Stimulated activated CD4-positive, alpha-beta T cell treated with anti-CD3 and anti-CD28 coated beads, Interleukin-1b, Interleukin-23, amount 100 ng/mL, for 24 hours (primary cell): ENCODE measurements at regions not wholly inside any gene's neighbourhood (a gene's known extent, or its start where the extent isn't known, plus 50 kb on each side); places are given as distances from the start of the nearest gene placed in this dataset.

Experiments
- DNase-seq, 4 experiments: peaks; one replicate each; pipeline ENCODE4 v3.0.0-alpha.2; 2020; ENCODE audit warnings: low read depth in 4 of 4, low spot score in 1 of 4

- DNase-seq = no peak
Observed at GRCh38 chr15:35596285-35596684, 50.3 kb upstream of the DPH6 start.

DNA sequence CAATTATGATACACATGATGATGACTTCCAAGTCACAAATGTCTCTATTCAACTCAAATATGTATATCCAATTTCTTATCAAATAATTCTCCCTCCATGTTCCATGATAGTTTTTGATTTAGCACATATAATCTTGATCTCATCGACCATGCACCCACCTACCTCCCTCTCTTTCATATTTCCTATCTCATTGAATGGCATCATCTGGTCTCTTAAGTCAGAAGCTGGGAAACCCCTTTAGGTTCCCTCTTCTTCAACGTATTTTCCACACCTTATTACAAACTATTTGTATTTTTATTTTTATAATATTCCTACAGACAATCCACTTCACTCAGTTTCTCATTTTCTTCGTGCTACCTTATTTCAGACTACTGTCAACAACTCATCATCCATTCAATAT is 56.9 kb upstream of the DPH6 start:
- no peak for DNase-seq

DNA sequence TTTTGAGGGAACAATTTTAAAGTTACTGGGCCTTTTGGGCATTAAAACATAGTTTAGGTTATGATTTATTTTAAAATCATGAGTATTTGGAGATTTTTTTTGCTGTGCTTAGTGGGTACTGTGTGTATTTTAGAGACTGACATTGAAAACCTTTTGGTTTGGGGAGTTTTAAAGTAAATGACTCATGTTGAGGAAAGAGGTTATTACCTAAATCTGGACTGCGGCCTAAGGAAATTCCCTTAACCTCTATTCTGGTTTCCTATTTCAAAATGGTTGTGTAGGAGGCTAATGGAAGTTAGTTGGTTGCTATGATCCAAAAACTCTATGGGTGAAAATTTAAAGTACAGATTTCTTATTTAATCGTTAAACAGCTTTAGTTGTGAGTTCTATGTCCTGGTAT is 57.3 kb upstream of the DPH6 start:
- no peak for DNase-seq

DNA sequence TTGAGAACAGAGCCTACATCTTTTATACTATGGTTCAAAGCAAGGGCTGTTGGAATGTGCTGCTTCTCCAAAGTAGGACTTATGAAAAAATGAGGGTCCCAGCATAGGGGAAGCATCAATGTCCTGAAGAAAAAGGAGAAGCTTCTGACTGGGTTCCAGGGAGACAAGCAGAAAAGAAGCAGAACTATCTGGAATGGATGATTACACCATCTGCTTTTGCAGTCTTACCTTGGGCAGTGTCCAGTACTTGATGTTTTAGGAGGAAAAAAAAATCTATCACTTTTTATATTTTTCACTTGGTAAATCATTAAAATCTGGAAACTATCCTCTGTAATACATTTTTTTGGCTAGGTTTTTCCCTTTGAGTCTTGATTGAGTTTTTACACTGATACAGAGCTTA is 57.9 kb upstream of the DPH6 start:
- DNase-seq = no peak

DNA sequence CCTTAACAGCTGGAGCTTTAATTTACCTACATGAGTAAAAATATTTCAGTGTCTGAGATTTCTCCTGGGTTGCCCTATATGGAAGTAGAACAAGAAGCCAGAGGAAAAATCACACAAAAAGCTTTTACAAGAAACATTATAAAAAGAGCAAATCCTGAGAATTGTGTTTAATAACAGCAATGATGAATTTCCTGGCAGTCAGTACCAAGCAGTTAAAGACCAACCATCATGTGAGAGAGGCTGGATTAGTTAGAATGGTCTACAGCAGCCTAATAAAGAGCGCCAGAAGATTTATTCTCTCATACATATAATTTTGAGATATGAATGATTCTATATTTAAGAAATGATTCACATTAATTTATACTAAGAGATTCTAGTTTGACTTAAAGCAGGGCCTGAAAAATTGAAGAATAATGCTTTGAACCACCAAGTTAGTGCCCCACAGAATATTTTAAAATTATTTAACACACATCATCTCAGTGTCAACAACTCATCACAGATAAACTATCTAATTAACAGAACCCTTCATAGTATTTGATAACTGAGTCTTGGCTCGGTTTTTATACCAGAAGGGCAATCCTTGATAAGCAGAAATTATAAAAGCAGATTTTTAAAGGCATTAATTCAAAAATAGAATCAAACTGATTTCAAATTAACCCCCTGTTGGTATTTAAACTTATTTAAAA is 59.9 kb upstream of the DPH6 start:
- no peak for DNase-seq

GRCh38 chr15:35606450-35606779 is 60.5 kb upstream of the DPH6 start:
- DNase-seq = no peak

DNA sequence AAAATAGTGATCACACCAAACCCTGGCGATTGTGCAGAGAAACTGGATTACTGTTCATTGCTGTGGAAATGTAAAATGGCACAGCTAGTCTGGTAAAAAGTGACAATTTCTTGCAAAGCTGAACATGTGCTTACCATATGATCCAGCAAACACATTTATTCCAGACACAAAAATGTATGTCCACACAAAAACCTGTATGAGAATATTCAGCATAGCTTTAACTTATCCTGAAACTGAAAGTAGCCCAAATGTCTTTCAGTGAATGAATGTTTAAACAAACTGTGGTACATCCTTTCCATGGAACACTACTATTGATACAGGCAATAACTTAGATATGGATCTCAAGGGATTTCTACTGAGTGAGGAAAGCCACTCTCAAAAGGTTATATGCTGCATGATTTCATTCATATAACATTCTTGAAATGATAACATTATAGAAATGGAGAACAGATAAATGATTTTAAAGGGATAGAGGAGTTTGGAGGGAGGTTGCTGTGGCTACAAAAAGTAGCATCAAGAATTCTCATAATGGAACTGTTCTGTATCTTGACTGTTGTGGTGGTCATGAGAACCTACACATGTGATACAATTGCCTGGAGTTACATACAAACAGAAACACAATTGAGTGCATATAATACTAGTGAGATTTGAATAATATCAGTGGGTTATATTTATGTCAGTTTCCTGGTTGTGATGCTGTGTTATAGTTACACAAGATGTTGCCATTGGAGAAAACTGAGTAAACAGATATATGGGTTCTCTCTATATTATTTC is 70.7 kb upstream of the DPH6 start:
- no peak for DNase-seq

GRCh38 chr15:35618260-35619188 is 72.6 kb upstream of the DPH6 start:
- DNase-seq = no peak

DNA sequence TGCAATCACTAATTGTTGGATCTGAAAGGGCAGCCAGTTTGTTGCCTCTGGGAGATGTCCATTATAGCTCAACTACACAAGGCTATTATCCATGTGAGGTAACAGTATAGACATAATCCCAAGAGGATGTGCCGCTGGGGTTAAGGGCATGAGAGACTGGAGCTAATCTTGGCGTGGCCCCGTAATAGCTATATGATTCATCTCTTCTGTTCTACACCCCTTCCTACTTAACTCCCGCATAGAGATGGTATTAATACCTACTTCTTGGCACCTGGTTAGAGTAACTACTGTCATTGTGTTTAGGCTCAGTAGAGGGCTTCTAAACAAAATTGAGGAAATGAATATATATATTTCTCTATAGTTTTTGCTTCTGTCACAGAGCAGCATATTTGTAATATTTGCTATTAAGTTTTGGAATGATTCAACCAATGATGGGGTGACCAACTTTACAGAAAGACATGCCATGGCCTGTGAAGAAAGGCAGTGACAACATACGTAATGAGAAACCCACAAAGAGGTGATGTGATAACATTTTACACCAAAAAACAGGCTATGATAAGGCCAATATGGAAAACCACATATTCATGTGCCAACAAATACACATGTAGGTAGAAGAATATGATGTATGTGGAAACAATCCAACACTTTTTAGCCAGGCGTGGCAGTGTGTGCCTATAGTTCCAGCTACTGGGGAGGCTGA is 76.8 kb upstream of the DPH6 start:
- no peak for DNase-seq

- DNase-seq = no peak
Observed at GRCh38 chr15:35624881-35625280, 78.9 kb upstream of the DPH6 start.

DNA sequence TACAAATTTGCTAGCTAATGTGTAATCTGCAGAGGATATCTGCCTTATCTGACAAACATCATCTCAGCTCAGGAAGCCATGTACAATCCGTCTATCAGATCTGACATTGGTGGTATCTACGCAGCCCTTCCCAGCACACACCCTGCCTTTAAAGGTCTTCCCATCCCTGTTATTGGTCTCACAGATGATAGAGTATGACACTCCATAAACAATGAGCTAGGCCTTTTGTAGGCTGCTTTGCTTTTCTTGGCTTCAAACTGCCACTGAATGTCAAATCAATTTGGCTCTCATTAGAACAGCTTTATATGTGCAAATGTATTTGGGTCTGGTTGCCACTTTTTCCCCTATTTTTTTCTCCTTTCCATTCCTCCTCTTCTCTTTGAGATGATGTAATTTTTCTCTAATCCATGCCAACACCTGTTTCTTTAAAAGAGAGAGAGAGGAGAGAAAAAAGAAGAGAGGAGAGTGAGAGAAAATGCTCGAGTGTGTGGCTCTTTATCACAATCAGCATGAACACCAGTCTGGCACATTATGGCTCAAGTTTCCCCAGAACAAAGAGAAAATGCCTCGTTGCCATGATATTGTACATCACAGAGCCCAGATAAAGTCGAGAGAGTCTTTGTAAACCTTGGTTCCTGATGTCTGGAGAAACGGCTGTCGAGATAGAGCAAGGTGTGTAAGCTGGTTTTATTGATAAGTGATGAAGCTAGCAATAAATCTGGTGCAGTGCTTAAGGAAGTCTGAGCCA is 80.8 kb upstream of the DPH6 start:
- DNase-seq = no peak

- DNase-seq = no peak
Observed at GRCh38 chr15:35627696-35628095, 81.7 kb upstream of the DPH6 start.

GRCh38 chr15:35629766-35630165 is 83.8 kb upstream of the DPH6 start:
- DNase-seq = no peak

- no peak for DNase-seq
Observed at GRCh38 chr15:35630532-35630931, 84.6 kb upstream of the DPH6 start.

DNA sequence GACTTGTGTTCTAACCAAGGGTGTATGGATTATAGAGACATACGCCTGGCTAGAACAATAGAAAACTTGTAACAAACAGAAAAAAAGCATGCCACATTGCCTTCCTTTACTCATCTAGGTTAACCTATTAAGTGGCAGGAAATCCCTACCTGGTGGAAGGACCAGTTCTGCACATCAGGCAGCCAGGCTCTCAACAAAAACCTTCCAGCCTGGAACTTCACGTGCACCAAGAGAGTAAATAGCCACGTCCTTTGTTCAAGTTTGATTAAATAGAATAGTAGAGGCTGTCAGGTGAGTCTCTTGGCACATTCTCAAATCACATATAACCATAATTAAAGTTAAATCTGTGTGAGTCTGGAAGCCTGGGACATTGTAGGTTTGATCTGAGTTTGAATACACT is 85.0 kb upstream of the DPH6 start:
- DNase-seq = no peak

DNA sequence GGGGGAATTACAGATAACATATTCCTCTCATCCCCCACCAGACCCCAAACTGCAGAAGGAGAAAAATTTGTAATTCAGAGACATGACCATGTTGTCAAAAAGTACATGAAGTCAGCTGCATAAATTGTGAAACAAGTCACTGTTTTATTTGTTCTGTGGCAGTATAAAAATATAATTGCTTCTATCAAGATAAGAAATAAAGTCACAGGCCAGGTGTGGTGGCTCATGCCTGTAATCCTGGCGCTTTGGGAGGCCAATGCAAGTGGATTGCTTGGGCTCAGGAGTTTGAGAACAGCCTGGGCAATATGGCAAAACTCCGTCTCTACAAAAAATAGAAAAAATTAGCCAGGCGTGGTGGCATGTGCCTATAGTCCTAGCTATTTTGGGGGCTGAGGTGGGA is 87.7 kb upstream of the DPH6 start:
- DNase-seq = no peak

DNA sequence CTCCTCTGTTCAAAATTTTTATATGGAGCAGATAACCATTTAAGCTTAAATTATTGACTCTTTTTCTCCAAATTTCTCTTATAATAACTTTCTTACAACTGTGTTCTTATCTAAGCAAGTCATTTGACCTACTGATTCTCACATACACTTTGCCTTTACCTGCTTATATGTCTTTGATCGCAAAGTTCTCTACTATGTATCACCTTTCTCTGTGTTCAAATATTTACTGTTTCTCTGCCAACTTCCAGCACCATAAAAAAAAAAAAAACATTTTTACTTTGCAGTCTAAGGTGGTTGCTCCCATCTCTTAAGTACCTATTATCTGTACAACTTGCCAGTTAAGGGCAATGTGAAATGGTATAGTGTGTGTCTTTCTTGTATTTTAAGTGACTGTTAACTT is 100.8 kb upstream of the DPH6 start:
- no peak for DNase-seq

DNA sequence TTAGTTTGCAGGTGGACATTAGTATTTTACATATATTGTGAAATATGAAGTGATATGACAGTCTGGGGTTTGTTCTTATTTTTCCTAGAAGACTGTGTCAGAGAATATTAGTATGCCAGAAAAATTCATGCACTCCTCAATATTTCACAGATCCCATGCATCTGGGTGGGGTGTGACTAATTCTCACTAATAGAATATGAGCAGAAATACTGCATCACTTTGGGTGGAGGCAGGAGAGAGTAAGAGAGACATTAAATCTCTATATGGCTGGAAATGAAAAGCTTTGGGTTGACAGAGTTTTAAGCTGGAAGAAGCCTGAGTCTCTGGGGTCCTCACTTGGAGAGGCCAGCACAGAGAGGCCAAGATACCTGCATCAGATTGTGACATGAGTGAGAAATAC is 101.3 kb upstream of the DPH6 start:
- DNase-seq = no peak

GRCh38 chr15:35648941-35649340 is 103.0 kb upstream of the DPH6 start:
- no peak for DNase-seq

DNA sequence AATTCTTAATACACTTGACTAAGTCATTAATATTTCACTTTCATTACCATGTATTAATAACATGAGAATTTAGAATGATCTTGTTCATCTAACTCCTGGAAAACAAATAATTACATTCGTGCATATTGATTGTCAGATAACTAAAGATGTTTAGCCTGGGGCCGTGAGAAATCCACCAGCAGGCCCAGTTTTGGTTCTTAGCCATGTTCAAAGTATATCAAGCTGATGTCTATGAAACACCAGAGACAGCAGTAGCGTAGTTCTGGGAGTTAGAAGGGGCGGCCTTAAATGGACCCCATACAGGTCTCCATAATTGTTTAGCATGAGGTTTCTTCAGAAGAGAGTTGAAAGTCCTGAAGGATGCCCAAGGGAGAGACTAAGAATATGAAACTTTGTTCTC is 103.6 kb upstream of the DPH6 start:
- DNase-seq = no peak

DNA sequence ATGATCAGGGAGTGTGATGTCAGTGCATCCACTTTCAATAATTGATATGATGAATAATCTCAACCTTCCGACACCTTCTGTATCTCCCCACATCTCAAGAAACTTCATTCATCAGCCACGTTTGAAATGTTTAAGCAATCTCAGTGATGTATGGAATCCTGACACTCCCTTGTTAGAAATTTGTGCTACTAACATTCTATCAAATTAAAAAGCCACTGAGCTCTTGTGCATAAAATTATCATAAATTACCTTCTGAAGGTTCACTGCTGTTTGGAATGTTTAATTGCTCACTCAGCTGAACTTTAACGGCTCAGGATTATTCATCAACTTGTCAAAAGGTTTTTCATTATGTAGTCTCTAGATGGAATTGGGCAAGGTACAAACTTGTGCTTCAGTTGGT is 108.4 kb upstream of the DPH6 start:
- DNase-seq = no peak
